HG02763 (cell line): ENCODE measurements at regions not wholly inside any gene's neighbourhood (a gene's known extent, or its start where the extent isn't known, plus 50 kb on each side); places are given as distances from the start of the nearest gene placed in this dataset.

Experiments
- ATAC-seq: cut with Tn5 transposase; IDR thresholded peaks from one replicate; pipeline ENCODE4 v1.9.1; 2021; ENCODE audit warnings: mild to moderate bottlenecking, moderate library complexity; ENCODE audit not compliant: unreplicated experiment

GRCh38 chr18:72692086-72692485 is 147.9 kb upstream of the CBLN2 start:
- no peak for ATAC-seq

DNA sequence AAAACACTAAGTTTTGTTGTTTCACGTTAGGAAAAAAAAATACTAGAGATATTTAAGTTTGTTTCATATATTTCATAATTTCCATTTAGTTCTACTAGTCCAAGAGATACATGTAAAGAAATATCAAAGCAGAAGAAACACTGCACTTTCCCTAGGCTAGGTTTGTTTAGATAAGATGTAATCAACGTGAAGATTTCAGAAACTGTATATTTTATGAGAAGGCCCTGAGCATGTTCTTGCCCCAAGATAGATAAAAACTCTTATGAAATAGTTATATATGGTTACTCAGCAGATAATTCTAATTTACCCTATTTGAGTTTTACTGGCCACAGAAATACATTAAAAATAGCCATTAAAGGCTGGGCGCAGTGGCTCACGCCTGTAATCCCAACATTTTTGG is 143.6 kb upstream of the CBLN2 start:
- ATAC-seq: no peak

DNA sequence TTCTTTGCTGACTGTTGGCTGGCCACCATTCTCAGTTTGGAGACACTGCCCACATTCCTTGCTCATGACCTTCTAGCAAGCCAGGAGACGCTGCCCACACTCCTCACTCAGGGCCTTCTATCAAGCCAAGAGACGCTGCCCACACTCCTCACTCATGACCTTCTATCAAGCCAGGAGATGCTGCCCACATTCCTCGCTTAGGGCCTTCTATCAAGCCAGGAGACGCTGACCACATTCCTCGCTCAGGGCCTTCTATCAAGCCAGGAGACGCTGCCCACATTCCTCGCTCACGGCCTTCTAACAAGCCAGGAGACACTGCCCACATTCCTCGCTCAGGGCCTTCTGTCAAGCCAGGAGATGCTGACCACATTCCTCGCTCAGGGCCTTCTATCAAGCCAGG is 131.3 kb upstream of the CBLN2 start:
- no peak for ATAC-seq

GRCh38 chr18:72674710-72675109 is 130.6 kb upstream of the CBLN2 start:
- ATAC-seq: peak; percentile 96

- no peak for ATAC-seq
Measured at GRCh38 chr18:72673242-72673641, 129.1 kb upstream of the CBLN2 start.

- ATAC-seq: peak; percentile 36
Measured at GRCh38 chr18:72672364-72673184, 128.4 kb upstream of the CBLN2 start.

DNA sequence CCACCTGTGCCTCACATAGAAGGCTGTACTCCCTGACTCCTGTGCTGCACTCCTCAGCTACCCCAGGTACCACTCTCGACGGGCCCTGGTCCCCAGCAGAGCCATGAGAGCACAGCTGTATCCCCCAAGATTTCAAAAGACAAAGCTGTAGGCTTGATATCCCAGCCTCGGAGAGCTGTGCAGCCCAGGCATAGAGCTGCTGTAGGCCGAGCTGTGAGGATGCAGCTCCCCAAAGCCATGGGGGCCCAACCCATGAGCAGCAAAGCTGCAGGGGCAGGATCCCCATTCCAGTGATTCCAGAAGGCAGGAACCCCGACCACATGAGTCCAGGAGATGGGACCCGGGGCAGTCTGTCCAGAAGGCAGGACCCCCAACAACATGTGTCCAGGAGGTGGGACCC is 123.8 kb upstream of the CBLN2 start:
- ATAC-seq: no peak

DNA sequence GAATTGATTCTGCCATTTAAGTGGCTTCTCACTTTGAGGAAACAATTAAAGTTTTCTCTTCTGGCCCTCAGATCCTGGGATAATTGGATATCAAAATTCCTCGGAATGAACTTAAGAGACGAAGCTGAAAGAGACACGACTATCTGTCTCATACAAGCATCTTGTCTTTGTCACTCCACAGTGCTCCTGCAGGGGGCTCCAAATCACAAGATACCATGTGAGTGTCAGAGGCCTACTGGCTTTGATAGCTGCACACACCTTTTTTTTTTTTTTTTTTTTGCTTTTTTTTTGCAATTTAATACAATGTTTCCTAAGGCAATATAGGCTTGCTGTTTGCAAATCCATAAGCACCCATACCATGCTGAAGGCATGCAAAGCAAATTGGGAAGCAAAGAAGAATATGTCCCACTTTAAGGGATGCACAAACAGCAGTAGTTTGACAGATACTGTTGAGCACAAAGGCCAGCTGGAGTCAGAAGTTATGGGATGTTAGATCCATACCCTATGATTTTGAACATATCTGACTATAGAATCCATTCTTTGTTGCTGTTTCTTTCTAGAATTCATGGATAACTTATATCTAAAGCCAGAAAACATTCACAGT is 109.0 kb upstream of the CBLN2 start:
- peak; percentile 95 for ATAC-seq

GRCh38 chr18:72651033-72651432 is 106.9 kb upstream of the CBLN2 start:
- ATAC-seq: no peak

- no peak for ATAC-seq
Measured at GRCh38 chr18:72648481-72648960, 104.4 kb upstream of the CBLN2 start.

DNA sequence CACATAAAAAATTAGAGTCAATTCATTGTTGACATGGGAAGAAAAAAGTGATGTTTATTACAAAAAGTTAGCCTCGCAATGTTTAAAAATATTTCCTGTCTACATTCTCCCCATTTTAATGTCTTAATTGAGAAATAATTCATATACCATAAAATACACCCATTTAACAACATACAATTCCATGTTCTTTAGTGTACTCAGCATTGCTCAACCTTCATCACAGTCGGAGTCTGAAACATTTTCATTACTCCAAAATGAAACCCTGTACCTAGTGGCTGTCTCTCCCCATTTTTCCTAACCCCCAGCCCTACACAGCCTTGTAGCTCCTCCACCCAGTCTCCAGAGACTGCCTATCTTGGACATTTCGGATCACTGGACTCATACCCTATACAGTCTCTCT is 103.9 kb upstream of the CBLN2 start:
- no peak for ATAC-seq

- no peak for ATAC-seq
Measured at GRCh38 chr18:72640557-72640956, 96.4 kb upstream of the CBLN2 start.

DNA sequence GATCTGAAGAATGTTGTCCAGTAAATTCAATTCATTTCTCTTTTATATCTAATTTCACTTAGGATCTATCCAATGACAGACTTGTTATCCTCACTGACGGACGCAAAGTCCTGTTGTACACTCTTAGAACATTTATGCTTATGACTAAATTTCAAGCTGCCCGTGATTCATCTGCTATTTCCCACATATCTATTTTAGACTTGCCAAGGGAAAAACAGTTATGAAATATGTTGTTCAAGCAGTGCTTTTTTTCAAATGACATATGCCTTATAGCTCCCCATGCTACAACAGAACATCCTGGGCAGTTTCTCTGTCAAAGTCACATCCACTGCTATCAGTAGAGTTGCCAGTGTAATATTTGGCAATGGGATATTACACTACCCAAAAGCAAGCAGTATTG is 94.2 kb upstream of the CBLN2 start:
- ATAC-seq: no peak

- no peak for ATAC-seq
Measured at GRCh38 chr18:72637721-72638120, 93.6 kb upstream of the CBLN2 start.

GRCh38 chr18:72637299-72637698 is 93.2 kb upstream of the CBLN2 start:
- no peak for ATAC-seq

GRCh38 chr18:72636611-72637010 is 92.5 kb upstream of the CBLN2 start:
- no peak for ATAC-seq

DNA sequence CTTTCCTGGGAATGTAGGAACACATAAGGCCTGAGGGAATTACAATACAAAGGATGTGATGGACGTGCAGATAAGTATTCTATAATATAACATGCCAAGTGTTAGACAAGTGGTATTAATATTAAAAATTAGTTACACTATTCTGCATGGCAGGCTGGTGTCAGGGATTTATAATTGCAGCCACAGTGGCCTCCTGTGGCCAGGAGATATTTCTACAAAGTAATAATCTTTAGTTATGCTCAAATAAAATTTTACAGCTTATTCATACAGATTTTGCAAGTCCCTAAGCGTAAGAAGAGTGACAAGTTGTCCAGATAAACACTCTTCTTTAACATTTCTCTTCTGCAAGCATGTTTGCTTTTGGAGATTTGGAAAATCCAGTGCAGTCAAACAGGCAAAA is 90.4 kb upstream of the CBLN2 start:
- no peak for ATAC-seq

DNA sequence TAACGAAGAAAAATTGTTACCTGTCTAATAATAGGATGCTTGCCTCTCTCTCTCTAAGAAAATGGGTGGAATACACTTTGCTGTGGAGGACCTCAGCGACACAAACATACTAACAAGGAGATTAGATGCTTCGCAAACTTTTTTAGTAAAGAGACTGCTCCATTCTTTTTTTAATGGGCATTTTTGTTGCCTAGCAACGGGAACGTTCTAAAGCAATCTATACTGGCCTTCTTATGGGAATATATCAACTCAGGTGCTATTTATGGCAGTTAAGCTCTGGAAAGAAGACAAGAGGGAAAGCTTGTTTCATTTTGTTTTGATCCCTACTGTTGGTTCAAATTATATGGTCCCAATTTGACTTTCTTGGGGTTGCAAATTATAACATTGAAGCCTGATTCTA is 86.8 kb upstream of the CBLN2 start:
- ATAC-seq: no peak

GRCh38 chr18:72623444-72623843 is 79.3 kb upstream of the CBLN2 start:
- ATAC-seq: no peak

DNA sequence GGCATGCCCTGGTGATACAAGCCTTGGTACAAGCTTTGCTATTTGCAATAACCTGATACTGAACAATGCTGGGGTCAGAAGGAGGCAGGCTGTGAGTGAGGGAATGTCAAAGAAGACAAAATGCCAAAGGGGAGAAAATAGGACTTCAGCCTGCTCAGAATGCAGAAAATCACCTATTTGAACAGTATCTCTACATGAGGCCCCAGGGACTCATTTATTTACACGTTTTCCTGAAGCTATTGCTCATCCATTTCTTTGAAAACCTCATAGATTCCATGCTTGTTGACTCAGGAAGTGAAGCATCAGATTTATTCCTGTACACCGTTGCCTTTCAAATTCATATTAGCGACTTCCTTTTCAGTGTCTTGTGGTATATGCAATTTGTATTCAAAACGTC is 69.4 kb upstream of the CBLN2 start:
- no peak for ATAC-seq

- no peak for ATAC-seq
Measured at GRCh38 chr18:72612894-72613533, 68.9 kb upstream of the CBLN2 start.

DNA sequence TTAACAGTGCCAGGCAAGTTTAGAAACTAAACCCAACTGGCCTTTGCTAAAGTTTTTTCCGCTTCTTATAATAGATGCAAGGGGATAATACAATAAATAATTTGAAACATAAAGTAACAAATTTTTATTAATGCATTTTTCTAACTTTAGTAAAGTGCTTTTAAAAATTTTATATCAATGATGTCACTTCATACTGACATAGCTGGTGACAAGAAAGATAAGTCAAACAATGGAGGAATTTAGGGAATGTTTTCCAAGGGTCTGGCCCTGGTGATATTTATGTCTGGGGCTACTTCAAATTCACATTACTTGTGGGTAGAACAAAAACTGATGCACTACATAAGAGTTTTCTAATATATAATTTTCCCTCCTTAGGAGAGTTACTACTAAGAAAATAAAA is 61.2 kb upstream of the CBLN2 start:
- no peak for ATAC-seq
